ENCODE measurements at regions not wholly inside any gene's neighbourhood (a gene's known extent, or its start where the extent isn't known, plus 50 kb on each side); places are given as distances from the start of the nearest gene placed in this dataset.

GRCh38 chr6:167049275-167049674 lies 50.1 kb downstream of the CEP43 start:
- DNase-seq (ENCODE audit: unreplicated experiment) = no peak
- Mint-ChIP-seq H3K9me3 (ENCODE audit: unreplicated experiment) (no peaks in the 10 kb centered on the region), H3K27me3 (ENCODE audit: insufficient read depth, unreplicated experiment) (no peaks in the 10 kb centered on the region), H3K36me3 (ENCODE audit: insufficient read depth, unreplicated experiment) (peaks cover 12% of the 10 kb centered on the region), H3K4me1 (ENCODE audit: insufficient read depth, unreplicated experiment) (no peaks in the 10 kb centered on the region), H3K4me3 (ENCODE audit: unreplicated experiment) (no peak overlapping the region), H3K27ac (ENCODE audit: low read depth, unreplicated experiment) (no peak overlapping the region)
- ChIA-PET CTCF (no interaction called here), POLR2A (no interaction called here)
- no peak for TF ChIP-seq CTCF (IDR thresholded peaks at IDR 0.05; ENCODE audit: unreplicated experiment)
- no TSS peak for BruUV-seq (replicated peaks)
- intact Hi-C loops (cut with micrococcal nuclease) = no loop called here

GRCh38 chr6:167050903-167051302 lies 51.7 kb downstream of the CEP43 start:
- intact Hi-C loops (cut with micrococcal nuclease) = no loop called here
- Mint-ChIP-seq H3K9me3 (ENCODE audit: unreplicated experiment) (no peaks in the 10 kb centered on the region), H3K4me1 (ENCODE audit: insufficient read depth, unreplicated experiment) (no peaks in the 10 kb centered on the region), H3K27ac (ENCODE audit: low read depth, unreplicated experiment) (no peak overlapping the region), H3K36me3 (ENCODE audit: insufficient read depth, unreplicated experiment) (peaks cover 7% of the 10 kb centered on the region), H3K27me3 (ENCODE audit: insufficient read depth, unreplicated experiment) (no peaks in the 10 kb centered on the region), H3K4me3 (ENCODE audit: unreplicated experiment) (no peak overlapping the region)
- no TSS peak for BruUV-seq (replicated peaks)
- ChIA-PET CTCF (no interaction called here), POLR2A (no interaction called here)
- DNase-seq (ENCODE audit: unreplicated experiment) = no peak
- TF ChIP-seq CTCF (IDR thresholded peaks at IDR 0.05; ENCODE audit: unreplicated experiment) = no peak

- ChIA-PET POLR2A (no interaction called here), CTCF (no interaction called here)
- no peak overlapping the region for H3K4me3 Mint-ChIP-seq (ENCODE audit: unreplicated experiment)
- no peak overlapping the region for H3K27ac Mint-ChIP-seq (ENCODE audit: low read depth, unreplicated experiment)
- DNase-seq (ENCODE audit: unreplicated experiment) = no peak
- intact Hi-C loops (cut with micrococcal nuclease) = no loop called here
- no TSS peak for BruUV-seq (replicated peaks)
- peaks cover 6% of the 10 kb centered on the region for H3K36me3 Mint-ChIP-seq (ENCODE audit: insufficient read depth, unreplicated experiment)
- no peaks in the 10 kb centered on the region for H3K27me3 Mint-ChIP-seq (ENCODE audit: insufficient read depth, unreplicated experiment)
- no peak for TF ChIP-seq CTCF (IDR thresholded peaks at IDR 0.05; ENCODE audit: unreplicated experiment)
- no peaks in the 10 kb centered on the region for H3K9me3 Mint-ChIP-seq (ENCODE audit: unreplicated experiment)
- no peaks in the 10 kb centered on the region for H3K4me1 Mint-ChIP-seq (ENCODE audit: insufficient read depth, unreplicated experiment)
These were observed 54.8 kb downstream of the CEP43 start for GRCh38 chr6:167053895-167054530.

GRCh38 chr6:167054987-167055386 lies 55.8 kb downstream of the CEP43 start:
- H3K27ac Mint-ChIP-seq (ENCODE audit: low read depth, unreplicated experiment) = no peak overlapping the region
- no TSS peak for BruUV-seq (replicated peaks)
- intact Hi-C loops (cut with micrococcal nuclease) = no loop called here
- H3K27me3 Mint-ChIP-seq (ENCODE audit: insufficient read depth, unreplicated experiment) = no peaks in the 10 kb centered on the region
- TF ChIP-seq CTCF (IDR thresholded peaks at IDR 0.05; ENCODE audit: unreplicated experiment) = no peak
- H3K4me1 Mint-ChIP-seq (ENCODE audit: insufficient read depth, unreplicated experiment) = no peaks in the 10 kb centered on the region
- H3K36me3 Mint-ChIP-seq (ENCODE audit: insufficient read depth, unreplicated experiment) = peaks cover 6% of the 10 kb centered on the region
- no peak for DNase-seq (ENCODE audit: unreplicated experiment)
- CTCF ChIA-PET = no interaction called here
- no peaks in the 10 kb centered on the region for H3K9me3 Mint-ChIP-seq (ENCODE audit: unreplicated experiment)
- POLR2A ChIA-PET = no interaction called here
- no peak overlapping the region for H3K4me3 Mint-ChIP-seq (ENCODE audit: unreplicated experiment)
